ENCODE measurements at regions not wholly inside any gene's neighbourhood (a gene's known extent, or its start where the extent isn't known, plus 50 kb on each side); places are given as distances from the start of the nearest gene placed in this dataset.
"Not testable (repeated sequence)": the region's sequence is repeated elsewhere in the genome, so short reads cannot be mapped to it uniquely, and the experiment has no call there.

DNA sequence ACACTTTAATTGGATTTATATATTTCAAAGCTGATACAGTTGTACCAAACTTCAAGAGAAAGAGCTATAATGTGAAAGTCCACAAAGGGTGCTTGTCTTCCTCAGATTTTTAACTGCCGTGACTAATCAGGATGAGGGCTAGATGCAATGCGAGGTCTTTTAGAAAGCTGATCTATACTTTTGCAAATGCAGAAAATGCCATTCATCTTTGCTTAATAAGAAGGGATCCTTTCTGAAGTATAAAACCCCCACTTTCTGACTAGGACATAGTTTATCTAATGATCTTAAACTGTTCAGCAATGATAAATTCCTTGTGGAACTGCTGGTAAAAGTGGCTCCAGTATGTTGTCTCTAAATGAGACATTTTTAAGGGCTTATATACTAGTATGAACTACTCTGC, 102.7 kb upstream of the NGF start:
- TF ChIP-seq, protein P1, sequence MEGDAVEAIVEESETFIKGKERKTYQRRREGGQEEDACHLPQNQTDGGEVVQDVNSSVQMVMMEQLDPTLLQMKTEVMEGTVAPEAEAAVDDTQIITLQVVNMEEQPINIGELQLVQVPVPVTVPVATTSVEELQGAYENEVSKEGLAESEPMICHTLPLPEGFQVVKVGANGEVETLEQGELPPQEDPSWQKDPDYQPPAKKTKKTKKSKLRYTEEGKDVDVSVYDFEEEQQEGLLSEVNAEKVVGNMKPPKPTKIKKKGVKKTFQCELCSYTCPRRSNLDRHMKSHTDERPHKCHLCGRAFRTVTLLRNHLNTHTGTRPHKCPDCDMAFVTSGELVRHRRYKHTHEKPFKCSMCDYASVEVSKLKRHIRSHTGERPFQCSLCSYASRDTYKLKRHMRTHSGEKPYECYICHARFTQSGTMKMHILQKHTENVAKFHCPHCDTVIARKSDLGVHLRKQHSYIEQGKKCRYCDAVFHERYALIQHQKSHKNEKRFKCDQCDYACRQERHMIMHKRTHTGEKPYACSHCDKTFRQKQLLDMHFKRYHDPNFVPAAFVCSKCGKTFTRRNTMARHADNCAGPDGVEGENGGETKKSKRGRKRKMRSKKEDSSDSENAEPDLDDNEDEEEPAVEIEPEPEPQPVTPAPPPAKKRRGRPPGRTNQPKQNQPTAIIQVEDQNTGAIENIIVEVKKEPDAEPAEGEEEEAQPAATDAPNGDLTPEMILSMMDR (IDR thresholded peaks at IDR 0.05), result no peak
- DNase-seq (ENCODE audit: low spot score), result no peak
- Histone ChIP-seq H3K4me1 (no peaks in the 10 kb centered on the region), H3K4me3 (no peak overlapping the region), H3K36me3 (no peaks in the 10 kb centered on the region), H3K9me3 (no peaks in the 10 kb centered on the region), H3K27ac (no peak overlapping the region), H3K27me3 (no peaks in the 10 kb centered on the region)

DNA sequence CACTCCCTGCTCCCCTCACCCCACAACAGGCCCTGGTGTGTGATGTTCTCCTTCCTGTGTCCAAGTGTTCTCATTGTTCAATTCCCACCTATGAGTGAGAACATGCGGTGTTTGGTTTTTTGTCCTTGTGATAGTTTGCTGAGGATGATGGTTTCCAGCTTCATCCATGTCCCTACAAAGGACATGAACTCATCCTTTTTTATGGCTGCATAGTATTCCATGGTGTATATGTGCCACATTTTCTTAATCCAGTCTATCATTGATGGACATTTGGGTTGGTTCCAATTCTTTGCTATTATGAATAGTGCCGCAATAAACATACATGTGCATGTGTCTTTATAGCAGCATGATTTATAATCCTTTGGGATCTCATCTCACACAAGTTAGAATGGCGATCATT, 101.5 kb upstream of the NGF start:
- H3K36me3 ChIP-seq; DNase-seq (ENCODE audit: low spot score); H3K27ac ChIP-seq; H3K4me1 ChIP-seq; H3K9me3 ChIP-seq; H3K27me3 ChIP-seq; H3K4me3 ChIP-seq: not testable (repeated sequence)

DNA sequence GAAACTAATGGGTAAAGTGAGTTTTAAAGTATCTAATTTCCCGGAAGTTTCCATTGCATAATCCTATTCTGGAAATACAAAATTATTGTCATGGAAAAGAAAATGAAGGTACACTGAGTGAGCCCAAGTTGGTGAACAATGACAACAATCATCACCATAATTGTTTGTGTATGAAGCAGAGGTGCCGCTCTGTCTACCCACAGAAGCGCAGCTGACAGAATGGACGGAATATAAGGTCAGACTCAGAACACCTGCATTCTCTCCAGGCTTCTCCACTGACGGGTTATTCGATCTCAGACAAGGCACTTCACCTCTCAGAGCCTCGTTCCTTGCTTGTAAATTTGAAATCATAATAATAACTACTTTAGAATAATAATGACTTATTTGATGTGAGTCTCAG, 99.1 kb upstream of the NGF start:
- Histone ChIP-seq H3K27me3 (no peaks in the 10 kb centered on the region), H3K36me3 (no peaks in the 10 kb centered on the region), H3K4me1 (peaks cover 0 to under 1% of the 10 kb centered on the region in 2 donors), H3K27ac (no peak overlapping the region), H3K9me3 (no peaks in the 10 kb centered on the region), H3K4me3 (no peak overlapping the region)
- no peak for DNase-seq (ENCODE audit: low spot score)
- TF ChIP-seq, protein P1 (IDR thresholded peaks at IDR 0.05), result no peak

DNA sequence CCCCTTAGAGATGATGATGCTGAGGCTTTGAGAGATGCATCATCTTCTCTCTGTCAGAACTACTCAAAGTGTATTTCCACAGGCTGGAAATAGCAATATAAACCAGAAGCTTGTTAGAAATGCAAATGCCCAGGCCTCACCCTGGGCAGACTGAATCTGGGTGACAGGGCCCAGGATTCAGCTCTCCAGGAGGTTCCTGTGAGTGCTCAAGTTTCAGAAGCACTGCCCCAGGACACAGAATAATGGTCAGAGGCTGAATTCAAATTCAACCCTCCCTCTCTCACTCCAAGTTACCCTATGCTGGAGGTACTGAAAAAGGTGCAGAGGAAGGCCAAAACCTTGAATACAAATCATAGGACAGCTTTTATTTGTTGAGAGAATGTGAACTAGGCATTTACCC, 98.5 kb upstream of the NGF start:
- peaks cover 0 to 6% of the 10 kb centered on the region in 2 donors for H3K4me1 ChIP-seq
- no peaks in the 10 kb centered on the region for H3K9me3 ChIP-seq
- no peak overlapping the region for H3K4me3 ChIP-seq
- H3K27me3 ChIP-seq, result no peaks in the 10 kb centered on the region
- no peak overlapping the region for H3K27ac ChIP-seq
- DNase-seq (ENCODE audit: low spot score), result no peak
- H3K36me3 ChIP-seq, result no peaks in the 10 kb centered on the region
- TF ChIP-seq, protein P1 (IDR thresholded peaks at IDR 0.05), result no peak

DNA sequence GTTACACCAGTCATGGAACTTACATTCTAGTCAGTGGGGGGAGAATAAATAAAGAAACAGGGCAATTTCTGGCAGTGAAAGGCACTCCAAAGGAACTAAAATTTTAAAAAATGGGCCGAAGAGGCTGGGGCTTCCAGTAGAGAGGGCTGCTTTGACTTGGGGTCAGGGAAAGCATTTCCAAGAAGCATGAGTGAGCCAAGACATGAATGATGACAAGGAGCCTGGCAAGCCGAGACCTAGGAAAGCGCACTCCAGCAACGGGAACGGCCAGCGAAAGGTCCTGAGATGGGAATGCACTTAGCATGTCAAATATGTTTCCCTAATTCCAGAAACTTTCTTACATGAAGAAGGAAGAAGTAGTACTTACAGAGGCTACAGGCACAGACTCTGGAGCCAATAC, 95.4 kb upstream of the NGF start:
- H3K27me3 ChIP-seq, result no peaks in the 10 kb centered on the region
- H3K27ac ChIP-seq, result no peak overlapping the region
- H3K9me3 ChIP-seq, result no peaks in the 10 kb centered on the region
- H3K4me3 ChIP-seq, result no peak overlapping the region
- TF ChIP-seq, protein P1 (IDR thresholded peaks at IDR 0.05), result no peak
- H3K4me1 ChIP-seq, result peaks cover 0 to 6% of the 10 kb centered on the region in 2 donors
- H3K36me3 ChIP-seq, result no peaks in the 10 kb centered on the region
- no peak for DNase-seq (ENCODE audit: low spot score)

DNA sequence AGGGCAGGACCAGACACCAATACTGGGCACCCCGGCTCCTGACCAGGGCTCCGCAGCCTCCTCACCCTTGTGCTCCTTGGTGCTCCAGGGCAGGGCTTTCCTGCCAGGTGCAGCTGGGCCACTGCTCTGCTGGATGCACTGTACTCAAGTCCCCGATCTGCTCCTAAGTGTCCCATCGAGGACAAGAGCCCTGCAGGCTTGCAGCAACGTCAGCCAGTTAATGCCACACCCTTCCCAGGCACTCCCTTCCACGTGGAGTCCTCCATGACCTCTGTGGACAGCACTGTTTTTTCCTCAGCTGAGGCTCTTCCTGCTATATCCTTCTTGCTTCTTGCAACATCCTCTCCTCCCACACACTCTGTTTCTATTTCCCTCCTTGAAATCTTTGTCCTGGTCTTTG, 94.0 kb upstream of the NGF start:
- no peak overlapping the region for H3K27ac ChIP-seq
- no peaks in the 10 kb centered on the region for H3K27me3 ChIP-seq
- peaks cover 0 to 6% of the 10 kb centered on the region in 2 donors for H3K4me1 ChIP-seq
- TF ChIP-seq, protein P1 (IDR thresholded peaks at IDR 0.05), result no peak
- no peaks in the 10 kb centered on the region for H3K9me3 ChIP-seq
- DNase-seq (ENCODE audit: low spot score), result no peak
- H3K36me3 ChIP-seq, result no peaks in the 10 kb centered on the region
- H3K4me3 ChIP-seq, result no peak overlapping the region
